Choroid plexus epithelial cell (primary cell): ENCODE measurements at regions not wholly inside any gene's neighbourhood (a gene's known extent, or its start where the extent isn't known, plus 50 kb on each side); places are given as distances from the start of the nearest gene placed in this dataset.

ENCODE experiments used
- DNase-seq: peaks from one replicate; pipeline ENCODE4 v3.0.0-alpha.2; 2010; ENCODE audit warnings: low read depth
- H3K4me3 ChIP-seq: 2 replicates; pipeline ENCODE4 v1.5.1; 2011; ENCODE audit warnings: low read depth, mild to moderate bottlenecking, control low read depth, low read length, moderate library complexity
- TF ChIP-seq, protein P1 (sequence below): conservative IDR thresholded peaks from 2 replicates; pipeline ENCODE4 v1.5.1; 2011; ENCODE audit warnings: low read depth, mild to moderate bottlenecking, control low read depth, inconsistent platforms, low read length, moderate library complexity

DNA sequence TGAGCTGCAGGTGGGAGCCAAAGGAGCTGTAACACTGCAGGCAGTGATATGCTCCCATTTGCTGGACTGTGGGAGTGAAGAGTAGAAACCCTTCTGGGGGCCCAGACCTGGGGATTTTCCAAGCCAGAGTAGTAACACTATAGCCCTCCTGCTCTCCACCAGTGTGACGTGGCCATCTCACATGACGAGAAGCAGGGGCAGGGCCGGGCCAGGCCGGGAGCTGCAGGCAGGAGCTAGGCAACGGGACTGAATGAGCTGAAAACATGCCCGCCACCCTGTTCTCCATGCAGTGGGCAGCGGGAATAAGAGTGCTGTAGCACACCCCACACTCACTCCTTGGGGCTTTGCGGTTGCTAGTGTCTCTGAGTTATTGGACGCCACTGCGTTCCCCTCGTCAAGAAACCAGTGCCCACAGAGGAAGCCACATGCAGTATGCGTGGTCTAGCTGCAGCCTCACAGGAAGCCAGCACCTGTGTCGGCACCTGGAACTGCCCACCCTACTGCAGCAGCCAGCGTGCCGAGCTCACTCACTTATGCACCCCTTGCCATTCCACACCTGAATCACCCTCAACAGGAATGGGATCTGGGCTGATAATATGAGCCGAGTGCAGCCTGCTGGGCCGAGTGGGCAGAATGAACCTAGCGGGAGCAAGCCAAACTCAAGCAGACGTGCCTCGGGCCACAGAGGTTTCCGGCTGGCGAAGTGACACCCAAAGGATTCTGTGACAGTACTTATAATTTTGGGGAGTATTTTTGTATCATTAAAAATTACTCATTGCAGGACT, 1389.6 kb downstream of the KCNT2 start:
- no peak for DNase-seq
- TF ChIP-seq, protein P1, sequence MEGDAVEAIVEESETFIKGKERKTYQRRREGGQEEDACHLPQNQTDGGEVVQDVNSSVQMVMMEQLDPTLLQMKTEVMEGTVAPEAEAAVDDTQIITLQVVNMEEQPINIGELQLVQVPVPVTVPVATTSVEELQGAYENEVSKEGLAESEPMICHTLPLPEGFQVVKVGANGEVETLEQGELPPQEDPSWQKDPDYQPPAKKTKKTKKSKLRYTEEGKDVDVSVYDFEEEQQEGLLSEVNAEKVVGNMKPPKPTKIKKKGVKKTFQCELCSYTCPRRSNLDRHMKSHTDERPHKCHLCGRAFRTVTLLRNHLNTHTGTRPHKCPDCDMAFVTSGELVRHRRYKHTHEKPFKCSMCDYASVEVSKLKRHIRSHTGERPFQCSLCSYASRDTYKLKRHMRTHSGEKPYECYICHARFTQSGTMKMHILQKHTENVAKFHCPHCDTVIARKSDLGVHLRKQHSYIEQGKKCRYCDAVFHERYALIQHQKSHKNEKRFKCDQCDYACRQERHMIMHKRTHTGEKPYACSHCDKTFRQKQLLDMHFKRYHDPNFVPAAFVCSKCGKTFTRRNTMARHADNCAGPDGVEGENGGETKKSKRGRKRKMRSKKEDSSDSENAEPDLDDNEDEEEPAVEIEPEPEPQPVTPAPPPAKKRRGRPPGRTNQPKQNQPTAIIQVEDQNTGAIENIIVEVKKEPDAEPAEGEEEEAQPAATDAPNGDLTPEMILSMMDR, result no peak
- H3K4me3 ChIP-seq, result no peak overlapping the region

DNA sequence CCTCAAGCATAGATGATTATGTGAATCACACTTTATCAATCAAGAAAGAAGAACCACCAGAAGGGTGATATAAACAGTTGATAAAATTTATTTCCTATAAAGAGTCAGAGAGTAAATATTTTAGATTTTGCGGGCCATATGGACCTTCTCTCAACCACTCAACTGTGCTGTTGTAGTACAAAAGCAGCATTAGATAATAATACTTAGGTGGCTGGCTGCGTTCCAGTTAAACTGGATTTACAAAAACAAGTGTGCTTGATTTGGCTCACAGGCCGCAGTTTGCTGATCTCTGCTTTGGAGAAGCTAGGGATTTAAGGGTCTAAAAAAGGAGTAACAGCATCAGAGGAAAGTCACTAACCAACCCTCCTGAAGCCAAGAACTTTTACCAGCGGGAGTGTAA, 1406.0 kb downstream of the KCNT2 start:
- TF ChIP-seq, protein P1, result no peak
- DNase-seq, result peak; percentile 2
- no peak overlapping the region for H3K4me3 ChIP-seq

DNA sequence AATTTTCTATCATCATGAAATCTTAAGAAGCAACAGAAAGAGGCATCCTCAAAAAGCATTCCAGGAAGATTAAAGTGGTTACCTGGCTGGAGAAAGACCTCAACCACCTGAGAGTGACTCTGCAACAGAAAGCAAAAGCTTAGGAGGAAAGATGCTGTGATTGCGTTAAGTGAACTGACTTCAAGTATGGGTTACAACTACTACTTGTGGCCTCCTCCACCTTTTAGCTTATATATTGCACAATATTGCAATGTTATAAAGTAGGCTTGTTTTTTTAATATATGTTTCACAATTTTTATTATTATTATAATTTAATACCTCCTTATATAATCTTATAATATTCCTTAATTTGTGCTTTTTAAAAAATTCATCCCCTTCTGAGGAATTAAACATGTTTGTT, 1407.5 kb downstream of the KCNT2 start:
- no peak overlapping the region for H3K4me3 ChIP-seq

DNA sequence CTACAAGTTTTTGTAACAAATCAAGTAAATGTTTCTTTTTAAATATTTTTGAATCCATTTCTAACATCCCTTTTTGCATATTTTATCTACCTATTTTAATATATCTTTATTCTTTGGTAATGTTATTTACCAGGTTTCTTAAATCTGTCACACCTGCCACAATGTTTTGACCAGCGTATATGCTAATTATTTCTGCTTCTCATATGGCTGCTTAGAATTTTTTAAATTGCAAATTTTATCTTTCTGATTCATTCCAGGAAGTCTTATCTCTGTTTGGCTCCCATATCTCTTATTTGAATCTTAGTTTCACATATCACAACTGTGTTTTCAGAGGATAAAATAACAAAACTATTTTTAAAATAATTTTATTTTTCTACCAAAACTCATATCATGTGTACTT, 1411.1 kb downstream of the KCNT2 start:
- TF ChIP-seq, protein P1, result no peak
- no peak for DNase-seq
- no peak overlapping the region for H3K4me3 ChIP-seq

More for the DNA sequence above, 1407.5 kb downstream of the KCNT2 start:
- DNase-seq, result no peak
- TF ChIP-seq, protein P1, result no peak

DNA sequence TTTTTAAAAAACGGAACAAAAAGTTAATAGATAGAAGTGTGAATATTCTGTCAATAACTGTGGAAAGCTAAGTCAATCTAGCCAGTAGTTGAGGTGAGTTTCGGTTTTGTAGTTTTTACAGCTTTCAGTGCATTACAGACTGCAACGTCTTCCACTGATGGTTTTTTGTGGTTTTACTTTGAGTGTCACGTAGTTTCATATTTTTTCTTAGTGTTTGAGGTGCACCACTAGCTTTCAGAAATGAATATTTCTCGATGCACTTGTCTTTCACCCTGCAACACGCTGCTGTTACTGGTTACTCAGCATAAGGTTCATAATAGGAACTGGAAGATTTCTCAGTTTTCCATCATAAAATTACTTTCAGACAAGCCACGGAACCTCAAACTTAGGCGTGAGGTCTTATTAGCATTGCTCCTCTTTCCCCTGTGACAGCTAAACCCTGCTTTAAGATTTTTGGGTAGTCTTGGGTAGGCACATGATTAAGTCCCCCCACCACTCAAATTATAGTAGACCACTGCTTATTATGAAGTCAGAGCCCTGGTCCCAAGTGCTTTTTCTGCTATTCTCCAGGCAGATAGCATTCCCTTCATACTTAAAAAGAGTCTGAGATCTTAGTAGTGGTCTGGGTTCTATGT, 1412.7 kb downstream of the KCNT2 start:
- TF ChIP-seq, protein P1, result no peak
- no peak for DNase-seq

DNA sequence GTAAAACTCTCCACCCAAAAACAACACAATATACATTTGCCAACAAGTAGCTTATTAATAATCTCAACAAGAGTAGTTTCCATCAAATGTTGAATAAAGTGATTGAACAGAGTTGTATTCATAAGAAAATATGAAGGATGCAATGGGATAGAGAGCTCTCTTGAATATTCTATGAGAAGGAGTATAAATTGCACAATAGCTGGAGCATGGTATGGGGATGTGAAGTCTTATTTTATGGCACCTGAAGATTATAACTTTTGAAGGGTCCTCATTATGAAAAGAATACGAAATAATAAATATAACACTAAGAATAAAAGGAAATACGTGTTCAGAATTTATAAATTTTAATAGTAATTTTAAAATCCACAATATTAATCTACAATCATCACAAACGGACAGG, 1415.1 kb downstream of the KCNT2 start:
- H3K4me3 ChIP-seq, result no peak overlapping the region
- no peak for DNase-seq
- TF ChIP-seq, protein P1, result no peak

More for the DNA sequence above, 1412.7 kb downstream of the KCNT2 start:
- H3K4me3 ChIP-seq, result no peak overlapping the region
